Activated T-helper 2 cell treated with anti-CD3 and anti-CD28 coated beads, Interferon-gamma antibody, Interleukin-2, Interleukin-4, amounts not matched to agents 10 μg/mL and 5 μg/mL and 100 μg/mL, durations not matched to agents 14 hours and 24 hours and 36 hours (primary cell): ENCODE measurements at regions not wholly inside any gene's neighbourhood (a gene's known extent, or its start where the extent isn't known, plus 50 kb on each side); places are given as distances from the start of the nearest gene placed in this dataset.

Source experiments
- DNase-seq: peaks from one replicate; pipeline ENCODE4 v3.0.0; 2021; ENCODE audit warnings: low spot score
- H3K27ac Mint-ChIP-seq: one replicate; pipeline ENCODE4 v1.8.0; 2021; ENCODE audit warnings: mixed read lengths
- H3K27me3 Mint-ChIP-seq: one replicate; pipeline ENCODE4 v1.8.0; 2021; ENCODE audit warnings: low read depth, mixed read lengths
- H3K36me3 Mint-ChIP-seq: one replicate; pipeline ENCODE4 v1.8.0; 2021; ENCODE audit warnings: low read depth, mixed read lengths
- H3K4me1 Mint-ChIP-seq: one replicate; pipeline ENCODE4 v1.8.0; 2021; ENCODE audit warnings: low read depth, mixed read lengths
- H3K4me3 Mint-ChIP-seq: one replicate; pipeline ENCODE4 v1.8.0; 2021; ENCODE audit warnings: low read depth, mild to moderate bottlenecking, moderate library complexity, mixed read lengths
- H3K9me3 Mint-ChIP-seq: one replicate; pipeline ENCODE4 v1.8.0; 2021; ENCODE audit warnings: mixed read lengths
- intact Hi-C: fragments of 100-400 bp; cut with micrococcal nuclease; formaldehyde crosslinking; loops from one replicate; pipeline ENCODE4 v1.15.1; 2023

DNA sequence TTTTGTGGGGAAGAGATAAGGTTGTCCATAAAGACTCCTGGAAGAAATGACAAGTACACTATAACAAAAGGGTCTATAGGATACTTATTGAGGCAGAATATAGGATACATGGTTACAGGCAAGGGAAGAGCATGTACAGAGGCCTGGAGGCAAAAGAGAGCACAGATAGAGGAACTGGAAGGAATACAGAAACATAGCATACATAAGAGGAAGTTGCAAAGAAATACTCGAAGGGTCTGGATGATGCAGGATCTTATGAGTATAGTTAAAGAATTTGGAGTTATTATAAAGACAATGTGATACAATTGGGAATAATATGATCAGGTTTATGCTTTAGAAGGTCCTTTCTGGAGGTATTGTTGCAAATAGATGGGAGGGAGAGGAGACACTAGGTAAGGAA, 592.7 kb upstream of the POU3F2 start:
- Mint-ChIP-seq H3K9me3 (no peaks in the 10 kb centered on the region), H3K4me1 (no peaks in the 10 kb centered on the region), H3K27me3 (no peaks in the 10 kb centered on the region), H3K4me3 (no peak overlapping the region), H3K27ac (no peak overlapping the region), H3K36me3 (no peaks in the 10 kb centered on the region)
- DNase-seq, result no peak
- intact Hi-C loops, result no loop called here

DNA sequence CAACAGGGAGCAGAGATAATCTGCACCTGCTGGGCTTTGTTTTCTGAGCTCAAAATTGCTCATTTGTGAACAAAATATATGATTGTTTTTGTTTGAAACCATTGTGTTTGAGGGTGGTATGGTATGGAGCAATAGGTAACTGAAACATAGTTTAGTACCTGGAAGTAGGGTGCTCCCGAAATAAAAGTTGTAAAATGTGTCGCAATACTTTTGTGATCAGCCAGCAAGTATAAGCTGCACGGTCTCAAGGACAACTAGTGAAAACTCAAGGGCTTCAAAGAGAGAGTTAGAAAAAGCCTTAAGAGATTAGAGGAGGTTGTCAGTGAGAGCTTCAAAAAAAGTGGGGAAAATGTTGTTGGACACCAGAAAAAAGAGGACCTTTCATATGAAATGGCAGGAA, 579.8 kb upstream of the POU3F2 start:
- Mint-ChIP-seq H3K27me3 (no peaks in the 10 kb centered on the region), H3K4me1 (no peaks in the 10 kb centered on the region), H3K36me3 (no peaks in the 10 kb centered on the region), H3K27ac (no peak overlapping the region), H3K9me3 (no peaks in the 10 kb centered on the region), H3K4me3 (no peak overlapping the region)
- no peak for DNase-seq
- intact Hi-C loops, result no loop called here

DNA sequence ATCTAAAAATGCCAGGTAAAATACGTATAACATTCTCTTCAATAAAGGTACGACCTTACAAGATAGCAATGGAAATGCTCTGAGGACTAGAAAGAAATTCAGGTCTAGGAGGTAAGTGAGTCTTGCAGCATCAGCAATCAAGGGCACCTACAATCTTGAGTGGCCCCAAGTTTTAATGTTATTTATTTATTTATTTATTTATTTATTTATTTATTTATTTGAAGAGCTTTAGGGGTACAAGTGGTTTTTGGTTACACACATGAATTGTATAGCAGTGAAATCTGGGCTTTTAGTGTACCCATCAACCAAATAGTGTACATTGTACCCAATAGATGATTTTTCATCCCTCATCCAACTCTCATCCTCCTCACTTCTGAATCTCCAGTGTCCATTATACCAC, 574.0 kb upstream of the POU3F2 start:
- intact Hi-C loops, result no loop called here
- Mint-ChIP-seq H3K4me1 (no peaks in the 10 kb centered on the region), H3K27me3 (no peaks in the 10 kb centered on the region), H3K27ac (no peak overlapping the region), H3K9me3 (no peaks in the 10 kb centered on the region), H3K4me3 (no peak overlapping the region), H3K36me3 (no peaks in the 10 kb centered on the region)
- DNase-seq, result no peak

DNA sequence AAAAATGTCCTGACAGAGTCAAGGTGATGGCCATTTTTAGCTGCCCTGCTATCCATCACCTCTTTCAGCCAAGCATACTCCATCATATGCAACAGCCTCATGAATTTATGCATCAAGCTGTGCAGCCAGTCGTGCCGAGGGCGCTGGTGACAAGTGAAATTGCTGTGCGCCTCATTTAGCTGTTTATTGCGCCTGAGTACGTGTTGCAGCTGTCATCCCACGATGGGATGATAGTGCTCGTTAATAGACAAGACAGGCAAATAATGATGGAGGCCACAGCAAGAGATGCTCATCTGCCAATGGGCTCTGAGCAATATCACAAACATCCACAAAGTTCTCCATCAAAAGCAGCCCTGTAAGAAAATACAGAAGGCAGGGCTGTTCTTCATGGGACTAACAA, 562.3 kb upstream of the POU3F2 start:
- H3K36me3 Mint-ChIP-seq, result no peaks in the 10 kb centered on the region
- H3K27ac Mint-ChIP-seq, result no peak overlapping the region
- intact Hi-C loops, result no loop called here
- H3K27me3 Mint-ChIP-seq, result no peaks in the 10 kb centered on the region
- no peaks in the 10 kb centered on the region for H3K4me1 Mint-ChIP-seq
- DNase-seq, result no peak
- H3K4me3 Mint-ChIP-seq, result no peak overlapping the region
- H3K9me3 Mint-ChIP-seq, result no peaks in the 10 kb centered on the region

DNA sequence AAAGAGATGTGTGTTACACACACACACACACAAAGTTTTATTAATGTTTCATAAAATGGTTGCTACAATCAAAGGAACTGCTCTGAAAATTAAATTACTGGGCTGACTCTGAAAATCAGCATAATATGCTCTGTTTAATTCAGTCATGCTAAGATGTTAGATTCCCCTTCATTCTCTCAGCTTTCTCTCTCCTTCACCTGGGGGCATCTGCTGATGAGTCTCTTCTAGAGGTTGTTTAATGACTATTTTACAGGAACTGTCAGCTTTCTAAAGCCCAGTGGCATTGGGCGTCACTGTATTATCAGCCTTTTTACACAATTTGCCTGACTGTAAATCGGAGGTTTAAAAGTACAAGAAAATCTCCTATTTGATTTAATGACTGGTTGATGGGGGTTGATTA, 559.7 kb upstream of the POU3F2 start:
- intact Hi-C loops, result no loop called here
- Mint-ChIP-seq H3K27me3 (no peaks in the 10 kb centered on the region), H3K27ac (no peak overlapping the region), H3K36me3 (no peaks in the 10 kb centered on the region), H3K4me1 (no peaks in the 10 kb centered on the region), H3K9me3 (no peaks in the 10 kb centered on the region), H3K4me3 (no peak overlapping the region)
- no peak for DNase-seq

DNA sequence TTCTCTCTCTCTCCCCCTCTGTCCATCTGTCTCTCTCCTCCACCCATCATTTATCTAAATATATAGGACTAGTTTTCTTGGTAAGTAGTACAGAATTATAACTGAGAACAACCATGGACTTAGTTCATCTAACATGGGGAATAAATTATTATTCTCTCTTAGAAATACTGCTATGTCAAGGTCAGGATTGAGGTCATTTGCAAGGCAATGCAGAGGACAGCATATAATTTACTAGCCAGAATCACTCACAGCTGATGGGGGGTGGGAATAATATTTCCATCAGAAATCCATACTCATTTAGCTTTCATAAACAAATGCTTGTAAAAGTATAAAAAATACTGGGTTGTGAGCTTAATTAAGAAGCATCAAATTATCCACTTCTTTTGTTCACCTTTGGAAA, 553.9 kb upstream of the POU3F2 start:
- Mint-ChIP-seq H3K4me1 (no peaks in the 10 kb centered on the region), H3K27me3 (no peaks in the 10 kb centered on the region), H3K27ac (no peak overlapping the region), H3K36me3 (no peaks in the 10 kb centered on the region), H3K4me3 (no peak overlapping the region), H3K9me3 (no peaks in the 10 kb centered on the region)
- intact Hi-C loops, result no loop called here
- DNase-seq, result no peak

DNA sequence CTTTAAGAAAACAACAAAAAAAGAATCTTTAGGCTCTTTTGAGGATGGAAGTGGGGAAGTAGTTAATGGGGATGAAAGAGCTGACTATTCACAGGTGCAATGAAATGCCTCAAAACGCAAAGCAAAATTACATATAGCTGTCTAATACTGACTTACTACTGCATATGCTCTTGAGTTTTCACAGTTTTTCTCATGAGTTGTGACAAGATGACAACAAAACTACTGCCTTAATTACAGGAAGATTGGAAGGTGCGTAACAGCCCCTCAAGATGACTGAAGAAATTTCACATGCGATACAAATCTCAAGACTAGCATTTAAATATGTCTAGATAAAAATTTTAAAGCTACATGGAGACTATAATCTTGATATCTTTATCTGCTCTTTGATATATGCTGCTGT, 547.8 kb upstream of the POU3F2 start:
- no peak for DNase-seq
- no peaks in the 10 kb centered on the region for H3K27me3 Mint-ChIP-seq
- H3K4me1 Mint-ChIP-seq, result no peaks in the 10 kb centered on the region
- H3K36me3 Mint-ChIP-seq, result no peaks in the 10 kb centered on the region
- no peak overlapping the region for H3K4me3 Mint-ChIP-seq
- H3K27ac Mint-ChIP-seq, result no peak overlapping the region
- intact Hi-C loops, result no loop called here
- no peaks in the 10 kb centered on the region for H3K9me3 Mint-ChIP-seq

DNA sequence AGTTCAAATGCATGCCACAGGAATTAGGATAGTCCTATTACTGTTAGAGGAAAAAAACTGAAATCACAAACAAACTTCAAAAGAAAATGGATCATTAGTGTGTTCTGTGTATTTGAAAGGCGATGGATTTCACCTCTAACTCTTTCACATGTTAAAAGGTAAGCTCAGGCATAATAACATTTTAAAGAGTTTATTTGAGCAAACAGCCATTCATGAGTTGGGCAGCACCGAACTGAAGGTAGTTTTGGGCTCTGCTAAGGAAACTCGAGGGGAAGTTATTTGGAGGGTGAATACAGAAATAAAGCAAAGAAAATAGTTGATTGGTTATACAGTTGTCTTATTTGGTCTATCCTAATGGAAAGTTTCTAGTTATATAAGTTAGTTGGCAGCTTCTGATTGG, 546.5 kb upstream of the POU3F2 start:
- Mint-ChIP-seq H3K9me3 (no peaks in the 10 kb centered on the region), H3K4me1 (no peaks in the 10 kb centered on the region), H3K4me3 (no peak overlapping the region), H3K36me3 (no peaks in the 10 kb centered on the region), H3K27me3 (no peaks in the 10 kb centered on the region), H3K27ac (no peak overlapping the region)
- intact Hi-C loops, result no loop called here
- DNase-seq, result no peak

DNA sequence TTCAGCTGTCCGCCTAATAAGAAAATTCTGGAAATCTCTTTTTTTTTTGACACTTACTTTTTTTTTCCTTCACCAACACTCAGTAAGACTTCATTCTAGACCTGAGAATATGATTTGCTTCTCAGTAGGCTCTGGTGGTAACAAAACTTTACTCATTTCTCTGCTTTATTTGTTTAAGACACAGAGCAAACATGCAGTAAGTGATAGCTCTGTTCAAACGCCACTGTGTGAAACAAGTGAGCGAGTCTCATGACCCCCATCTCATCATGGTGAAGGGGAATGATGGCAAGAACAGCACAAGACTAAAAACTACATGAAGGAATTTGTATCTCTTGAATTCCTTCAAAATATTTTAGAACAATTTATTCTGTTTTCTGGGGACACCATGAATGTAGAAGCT, 541.6 kb upstream of the POU3F2 start:
- H3K4me1 Mint-ChIP-seq, result no peaks in the 10 kb centered on the region
- no peak for DNase-seq
- no peaks in the 10 kb centered on the region for H3K36me3 Mint-ChIP-seq
- H3K4me3 Mint-ChIP-seq, result no peak overlapping the region
- intact Hi-C loops, result no loop called here
- H3K27me3 Mint-ChIP-seq, result no peaks in the 10 kb centered on the region
- no peaks in the 10 kb centered on the region for H3K9me3 Mint-ChIP-seq
- no peak overlapping the region for H3K27ac Mint-ChIP-seq

DNA sequence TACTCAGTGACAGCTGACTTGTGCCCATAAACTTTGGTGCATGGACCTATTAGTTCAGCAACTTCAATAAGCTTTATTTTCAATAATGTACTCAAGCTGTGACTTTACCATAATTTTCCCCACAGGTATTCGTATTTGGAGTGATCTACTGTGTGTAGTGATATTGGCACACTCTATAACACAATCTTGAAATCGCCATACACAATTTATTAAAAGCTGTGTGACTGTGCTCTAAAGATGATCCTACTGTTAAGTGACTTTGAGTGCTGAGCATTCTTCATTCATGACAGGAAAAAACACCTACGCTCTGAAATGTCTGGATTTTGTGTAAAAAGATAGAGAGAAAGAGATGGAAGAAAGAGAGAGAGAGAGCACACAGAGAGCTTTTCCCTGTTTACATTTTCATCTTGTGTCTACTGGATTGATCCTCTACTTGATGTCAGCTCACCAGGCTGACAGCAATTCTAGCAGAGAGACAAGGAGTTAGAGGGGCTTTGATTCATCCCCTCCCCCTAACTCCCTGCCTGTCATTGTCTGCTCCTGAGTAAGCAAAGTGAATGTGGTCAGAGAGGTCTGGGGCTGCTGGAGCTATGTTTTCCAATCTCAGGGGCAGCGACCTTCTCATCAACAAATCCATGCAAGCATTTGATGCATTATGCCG, 538.7 kb upstream of the POU3F2 start:
- no peak for DNase-seq
- H3K9me3 Mint-ChIP-seq, result no peaks in the 10 kb centered on the region
- H3K36me3 Mint-ChIP-seq, result no peaks in the 10 kb centered on the region
- no peak overlapping the region for H3K4me3 Mint-ChIP-seq
- intact Hi-C loops, result no loop called here
- H3K4me1 Mint-ChIP-seq, result no peaks in the 10 kb centered on the region
- no peaks in the 10 kb centered on the region for H3K27me3 Mint-ChIP-seq
- H3K27ac Mint-ChIP-seq, result no peak overlapping the region

DNA sequence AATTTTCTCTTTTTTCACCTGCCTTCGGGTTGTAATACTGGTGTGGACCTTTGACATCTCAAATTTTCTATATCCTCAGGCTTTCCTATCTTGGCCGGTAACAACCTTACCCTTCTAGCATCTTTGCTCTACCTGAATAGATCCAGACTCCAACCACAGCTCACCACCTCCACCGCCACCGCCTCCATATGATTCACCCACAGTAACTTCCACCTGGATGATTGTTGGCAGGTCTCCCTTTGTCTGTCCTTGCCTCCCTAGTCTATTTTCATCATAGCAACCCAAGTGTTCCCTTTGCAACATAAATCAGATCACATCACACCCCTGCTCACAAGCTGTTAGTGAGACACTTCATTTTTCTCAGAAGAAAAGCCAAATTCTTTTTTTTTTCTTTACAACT, 525.8 kb upstream of the POU3F2 start:
- Mint-ChIP-seq H3K4me1 (no peaks in the 10 kb centered on the region), H3K36me3 (no peaks in the 10 kb centered on the region), H3K4me3 (no peak overlapping the region), H3K27me3 (no peaks in the 10 kb centered on the region), H3K27ac (no peak overlapping the region), H3K9me3 (peaks cover 4% of the 10 kb centered on the region)
- no peak for DNase-seq
- intact Hi-C loops, result no loop called here

DNA sequence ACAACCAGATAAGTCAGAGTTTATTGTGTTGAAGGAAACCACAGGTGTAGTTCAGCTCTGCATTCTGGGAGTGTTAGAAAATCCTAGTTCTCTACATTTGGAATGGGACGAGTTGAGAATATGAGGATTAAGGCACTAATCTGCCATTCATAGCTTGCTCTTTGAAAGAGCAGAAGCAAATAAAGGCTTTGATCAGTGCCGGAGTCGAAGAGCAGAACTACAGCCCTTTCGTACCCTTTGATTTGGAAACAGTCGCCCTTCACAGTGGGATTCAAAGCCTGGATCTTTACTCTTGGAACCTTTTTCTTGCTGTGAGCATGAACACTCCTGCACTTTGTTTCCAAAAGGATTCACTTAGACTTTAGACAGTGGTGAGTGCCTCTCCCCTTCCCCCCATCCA, 523.9 kb upstream of the POU3F2 start:
- no peaks in the 10 kb centered on the region for H3K27me3 Mint-ChIP-seq
- no peak overlapping the region for H3K27ac Mint-ChIP-seq
- H3K9me3 Mint-ChIP-seq, result no peaks in the 10 kb centered on the region
- intact Hi-C loops, result no loop called here
- no peak overlapping the region for H3K4me3 Mint-ChIP-seq
- no peak for DNase-seq
- H3K36me3 Mint-ChIP-seq, result no peaks in the 10 kb centered on the region
- H3K4me1 Mint-ChIP-seq, result no peaks in the 10 kb centered on the region

DNA sequence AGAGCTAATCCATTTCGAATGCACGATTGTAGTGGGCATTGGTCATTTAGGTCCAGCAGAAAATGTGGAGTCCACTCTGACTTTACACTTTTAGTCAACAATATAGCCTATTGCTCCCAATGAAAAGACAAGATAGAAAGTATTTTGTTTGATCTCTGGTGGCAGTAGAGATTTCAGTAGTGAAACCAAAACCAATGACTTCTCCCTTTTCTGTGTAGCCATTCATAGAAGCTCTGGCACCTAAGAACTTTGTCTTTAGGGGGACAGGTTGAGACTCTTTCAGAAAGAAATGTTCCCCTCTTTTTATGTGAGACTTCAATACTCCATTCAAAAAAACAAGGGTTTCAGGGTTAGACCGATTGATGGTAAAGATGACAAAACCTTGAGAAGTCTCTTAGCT, 510.8 kb upstream of the POU3F2 start:
- no peaks in the 10 kb centered on the region for H3K9me3 Mint-ChIP-seq
- H3K27ac Mint-ChIP-seq, result no peak overlapping the region
- no peaks in the 10 kb centered on the region for H3K4me1 Mint-ChIP-seq
- no peaks in the 10 kb centered on the region for H3K36me3 Mint-ChIP-seq
- no peaks in the 10 kb centered on the region for H3K27me3 Mint-ChIP-seq
- intact Hi-C loops, result no loop called here
- H3K4me3 Mint-ChIP-seq, result no peak overlapping the region
- DNase-seq, result no peak

DNA sequence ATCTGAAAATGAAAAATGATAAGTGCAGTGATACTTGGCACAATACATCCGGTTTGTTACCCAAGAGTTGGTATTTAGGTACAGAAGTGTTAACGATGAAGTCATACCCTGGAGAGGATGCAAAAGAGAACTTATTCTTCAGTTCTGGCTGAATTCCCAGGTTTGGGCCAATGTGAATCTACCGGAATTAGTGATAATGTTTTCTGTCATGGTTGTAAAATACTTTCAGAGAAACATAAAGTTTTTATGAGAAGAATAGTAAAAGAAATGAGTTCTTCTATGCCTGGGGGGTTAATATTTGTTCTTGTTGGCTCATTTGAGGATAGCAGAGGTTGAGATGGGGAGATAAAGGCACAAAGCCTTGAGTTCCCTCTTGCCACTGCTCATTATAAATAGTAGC, 509.9 kb upstream of the POU3F2 start:
- intact Hi-C loops, result no loop called here
- H3K4me3 Mint-ChIP-seq, result no peak overlapping the region
- no peaks in the 10 kb centered on the region for H3K4me1 Mint-ChIP-seq
- DNase-seq, result no peak
- no peaks in the 10 kb centered on the region for H3K27me3 Mint-ChIP-seq
- no peaks in the 10 kb centered on the region for H3K9me3 Mint-ChIP-seq
- no peaks in the 10 kb centered on the region for H3K36me3 Mint-ChIP-seq
- H3K27ac Mint-ChIP-seq, result no peak overlapping the region
